Esophagus squamous epithelium (tissue), 4 donors: ENCODE measurements at regions not wholly inside any gene's neighbourhood (a gene's known extent, or its start where the extent isn't known, plus 50 kb on each side); places are given as distances from the start of the nearest gene placed in this dataset.

Source experiments
- POLR2A ChIP-seq, 4 donors: fragments of 450-650 bp; IDR thresholded peaks; one replicate each; pipeline ENCODE4 v1.6.1; 2017; ENCODE audit warnings: antibody characterized with exemption in 4 of 4, mild to moderate bottlenecking in 4 of 4, moderate library complexity in 3 of 4
- TF ChIP-seq, protein P1 (sequence below), 6 experiments: fragments of 450-650 bp in 4 of 6; fragments of 200-600 bp in 2 of 6; sonication (generic) in 2 of 6; IDR thresholded peaks; one replicate each; pipeline ENCODE4 v1.5.1; 2016 to 2019; ENCODE audit warnings: antibody characterized with exemption in 6 of 6, mild to moderate bottlenecking in 4 of 6, moderate library complexity in 4 of 6

DNA sequence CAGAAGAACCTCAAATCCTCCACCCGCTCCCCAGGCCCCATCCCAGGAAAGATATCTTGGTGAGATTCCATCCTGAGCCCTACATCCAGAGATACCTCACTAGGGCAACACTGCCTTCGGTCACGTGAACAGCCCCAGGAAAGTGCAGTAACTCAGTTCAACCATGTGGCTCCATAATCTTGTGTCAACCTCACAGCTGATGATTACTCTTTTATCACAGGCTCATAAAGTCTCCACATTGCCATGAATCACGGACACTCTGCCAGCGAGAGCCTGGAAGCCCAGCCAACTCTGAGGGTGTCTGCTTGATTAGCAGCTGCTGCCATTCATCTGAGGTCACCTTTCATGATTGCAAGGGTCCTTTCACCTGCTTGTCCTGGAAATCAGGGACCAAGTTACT, 175.8 kb upstream of the LRFN2 start:
- TF ChIP-seq, protein P1, sequence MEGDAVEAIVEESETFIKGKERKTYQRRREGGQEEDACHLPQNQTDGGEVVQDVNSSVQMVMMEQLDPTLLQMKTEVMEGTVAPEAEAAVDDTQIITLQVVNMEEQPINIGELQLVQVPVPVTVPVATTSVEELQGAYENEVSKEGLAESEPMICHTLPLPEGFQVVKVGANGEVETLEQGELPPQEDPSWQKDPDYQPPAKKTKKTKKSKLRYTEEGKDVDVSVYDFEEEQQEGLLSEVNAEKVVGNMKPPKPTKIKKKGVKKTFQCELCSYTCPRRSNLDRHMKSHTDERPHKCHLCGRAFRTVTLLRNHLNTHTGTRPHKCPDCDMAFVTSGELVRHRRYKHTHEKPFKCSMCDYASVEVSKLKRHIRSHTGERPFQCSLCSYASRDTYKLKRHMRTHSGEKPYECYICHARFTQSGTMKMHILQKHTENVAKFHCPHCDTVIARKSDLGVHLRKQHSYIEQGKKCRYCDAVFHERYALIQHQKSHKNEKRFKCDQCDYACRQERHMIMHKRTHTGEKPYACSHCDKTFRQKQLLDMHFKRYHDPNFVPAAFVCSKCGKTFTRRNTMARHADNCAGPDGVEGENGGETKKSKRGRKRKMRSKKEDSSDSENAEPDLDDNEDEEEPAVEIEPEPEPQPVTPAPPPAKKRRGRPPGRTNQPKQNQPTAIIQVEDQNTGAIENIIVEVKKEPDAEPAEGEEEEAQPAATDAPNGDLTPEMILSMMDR (IDR thresholded peaks at IDR 0.05): no peak
- no peak for TF ChIP-seq POLR2A (IDR thresholded peaks at IDR 0.05)
